SHP77 (cell line): ENCODE measurements at regions not wholly inside any gene's neighbourhood (a gene's known extent, or its start where the extent isn't known, plus 50 kb on each side); places are given as distances from the start of the nearest gene placed in this dataset.
A peak's percentile ranks its signal among the peaks of the same experiment; 100 is the strongest.
"Not testable (repeated sequence)": the region's sequence is repeated elsewhere in the genome, so short reads cannot be mapped to it uniquely, and the experiment has no call there.

Experiments
- DNase-seq, 2 experiments: peaks; one replicate each; lab custom pipeline; 2025; lab: John Stamatoyannopoulos, UW

- no peak for DNase-seq
Measured at GRCh38 chr11:69905611-69906452, 86.6 kb upstream of the FGF3 start.

GRCh38 chr11:69906453-69906907 lies 87.3 kb upstream of the FGF3 start:
- DNase-seq: no peak

GRCh38 chr11:69907611-69908010 lies 88.4 kb upstream of the FGF3 start:
- DNase-seq: no peak

GRCh38 chr11:69908511-69909220 lies 89.5 kb upstream of the FGF3 start:
- DNase-seq: no peak

- peak in 1 of 2 experiments; percentile 28 for DNase-seq
Measured at GRCh38 chr11:69909561-69910518, 90.6 kb upstream of the FGF3 start.

- no peak for DNase-seq
Measured at GRCh38 chr11:69910519-69911309, 91.5 kb upstream of the FGF3 start.

GRCh38 chr11:69911310-69912160 lies 92.3 kb upstream of the FGF3 start:
- no peak for DNase-seq

GRCh38 chr11:69912161-69912910 lies 93.1 kb upstream of the FGF3 start:
- no peak for DNase-seq

- DNase-seq: no peak
Measured at GRCh38 chr11:69912911-69913451, 93.8 kb upstream of the FGF3 start.

- DNase-seq: no peak
Measured at GRCh38 chr11:69913591-69914285, 94.5 kb upstream of the FGF3 start.

GRCh38 chr11:69914286-69915150 lies 95.3 kb upstream of the FGF3 start:
- no peak for DNase-seq

- no peak for DNase-seq
Measured at GRCh38 chr11:69915151-69915500, 95.9 kb upstream of the FGF3 start.

- peak; percentile 67 to 81 for DNase-seq
Measured at GRCh38 chr11:69915501-69916250, 96.5 kb upstream of the FGF3 start.

- DNase-seq: not testable (repeated sequence)
Measured at GRCh38 chr11:69916251-69916649, 97.0 kb upstream of the FGF3 start.

- no peak for DNase-seq
Measured at GRCh38 chr11:69916806-69917387, 97.7 kb upstream of the FGF3 start.

GRCh38 chr11:69917529-69917928 lies 98.3 kb upstream of the FGF3 start:
- DNase-seq: no peak
